DMS114 treated with DMSO at 0.1 percent for 48 hours (cell line): ENCODE measurements at regions not wholly inside any gene's neighbourhood (a gene's known extent, or its start where the extent isn't known, plus 50 kb on each side); places are given as distances from the start of the nearest gene placed in this dataset.
"Not testable (repeated sequence)": the region's sequence is repeated elsewhere in the genome, so short reads cannot be mapped to it uniquely, and the experiment has no call there.

Source experiments
- DNase-seq: peaks from one replicate; lab custom pipeline; 2025; ENCODE audit not compliant: unreplicated experiment; lab: John Stamatoyannopoulos, UW

GRCh38 chr3:163328680-163329079 is 1749.6 kb downstream of the SI start:
- no peak for DNase-seq

GRCh38 chr3:163327086-163327485 is 1751.2 kb downstream of the SI start:
- DNase-seq, result no peak

- DNase-seq, result no peak
Observed at GRCh38 chr3:163315786-163316185, 1762.5 kb downstream of the SI start.

- no peak for DNase-seq
Observed at GRCh38 chr3:163306405-163306804, 1771.9 kb downstream of the SI start.

GRCh38 chr3:163273694-163274093 is 1777.1 kb downstream of the OTOL1 start:
- no peak for DNase-seq

- DNase-seq, result no peak
Observed at GRCh38 chr3:163266731-163267130, 1770.1 kb downstream of the OTOL1 start.

DNA sequence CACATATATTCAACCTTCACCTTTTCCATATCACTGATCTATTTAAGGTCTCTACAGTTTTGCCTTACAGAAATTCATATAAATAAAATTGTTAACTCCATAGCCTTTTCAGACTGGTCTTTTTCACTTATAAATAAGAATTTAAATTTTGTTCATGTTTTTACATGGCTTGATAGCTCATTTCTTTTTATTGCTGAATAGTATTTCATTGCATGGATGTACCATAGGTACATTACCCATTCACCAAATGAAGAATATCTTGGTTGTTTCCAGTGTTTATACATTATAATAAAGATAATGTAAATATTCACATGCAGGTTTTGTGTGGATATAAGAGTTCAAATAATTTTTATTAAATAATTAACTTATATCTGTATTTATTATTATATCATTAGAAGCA is 1765.0 kb downstream of the OTOL1 start:
- no peak for DNase-seq

GRCh38 chr3:163261056-163261455 is 1764.4 kb downstream of the OTOL1 start:
- no peak for DNase-seq

- no peak for DNase-seq
Observed at GRCh38 chr3:163218336-163218735, 1721.7 kb downstream of the OTOL1 start.

- DNase-seq, result no peak
Observed at GRCh38 chr3:163213838-163214237, 1717.2 kb downstream of the OTOL1 start.

GRCh38 chr3:163196815-163197374 is 1700.3 kb downstream of the OTOL1 start:
- no peak for DNase-seq

DNA sequence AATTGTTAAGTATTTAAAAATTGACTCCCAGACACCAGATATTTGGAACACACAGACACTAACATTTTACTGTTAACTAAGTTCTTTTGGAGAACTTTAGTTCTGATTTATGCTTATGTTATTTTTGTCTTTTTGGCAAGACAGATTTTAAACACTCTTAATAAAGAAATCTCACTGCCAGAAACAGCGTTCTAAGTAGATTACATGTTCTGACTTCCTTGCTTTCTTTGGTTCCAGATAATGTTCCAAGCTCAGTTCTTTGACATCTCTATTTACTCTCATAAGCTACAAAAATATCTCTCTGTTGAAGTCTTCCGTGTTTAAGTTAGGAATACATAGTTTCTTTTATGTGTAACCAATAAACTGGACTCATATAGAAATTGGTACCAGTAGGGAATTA is 1699.6 kb downstream of the OTOL1 start:
- no peak for DNase-seq

GRCh38 chr3:163185721-163186350 is 1689.2 kb downstream of the OTOL1 start:
- DNase-seq, result no peak

- no peak for DNase-seq
Observed at GRCh38 chr3:163175970-163176369, 1679.4 kb downstream of the OTOL1 start.

- DNase-seq, result not testable (repeated sequence)
Observed at GRCh38 chr3:163172513-163172912, 1675.9 kb downstream of the OTOL1 start.

GRCh38 chr3:163166197-163166596 is 1669.6 kb downstream of the OTOL1 start:
- no peak for DNase-seq

GRCh38 chr3:163159306-163159705 is 1662.7 kb downstream of the OTOL1 start:
- no peak for DNase-seq

- no peak for DNase-seq
Observed at GRCh38 chr3:163139600-163139999, 1643.0 kb downstream of the OTOL1 start.

GRCh38 chr3:163138258-163138657 is 1641.7 kb downstream of the OTOL1 start:
- DNase-seq, result no peak

- no peak for DNase-seq
Observed at GRCh38 chr3:163132111-163132510, 1635.5 kb downstream of the OTOL1 start.

DNA sequence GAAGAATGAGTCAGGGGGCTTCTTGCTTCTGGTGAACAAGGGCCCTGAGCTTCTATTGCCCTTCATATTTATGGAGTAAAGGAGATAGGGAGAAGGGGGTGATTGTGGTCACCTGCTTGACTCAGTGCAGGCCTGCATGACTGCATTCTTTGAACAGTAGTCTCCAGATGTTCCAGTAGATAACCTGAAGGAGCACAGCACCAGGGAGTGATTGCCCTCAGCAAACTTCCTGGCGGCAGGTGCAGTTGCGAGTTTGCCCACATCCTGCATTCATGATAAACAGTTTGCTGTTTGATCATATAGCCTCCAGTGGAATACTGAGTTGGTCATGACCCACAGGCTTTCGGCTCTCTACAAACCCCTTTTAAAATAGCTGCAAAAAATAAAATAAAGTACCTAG is 1632.7 kb downstream of the OTOL1 start:
- DNase-seq, result no peak

DNA sequence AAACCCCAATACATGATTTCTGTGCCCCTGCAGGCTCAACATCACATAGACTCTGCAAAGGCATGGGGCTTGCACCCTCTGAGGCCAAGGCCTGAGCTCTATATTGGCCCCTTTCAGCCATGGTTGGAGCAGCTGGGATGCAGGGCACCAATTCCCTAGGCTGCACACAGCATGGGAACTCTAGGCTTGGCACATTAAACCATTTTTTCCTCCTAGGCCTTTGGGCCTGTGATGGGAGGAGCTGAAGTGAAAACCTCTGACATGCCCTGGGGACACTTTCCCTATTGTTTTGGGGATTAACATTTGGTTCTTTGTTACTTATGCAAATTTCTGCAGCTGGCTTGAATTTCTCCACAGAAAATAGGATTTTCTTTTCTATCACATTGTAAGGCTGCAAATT is 1629.5 kb downstream of the OTOL1 start:
- no peak for DNase-seq
